ENCODE measurements at regions not wholly inside any gene's neighbourhood (a gene's known extent, or its start where the extent isn't known, plus 50 kb on each side); places are given as distances from the start of the nearest gene placed in this dataset.

GRCh38 chr5:42321785-42322184 is 101.5 kb upstream of the GHR start:
- Histone ChIP-seq H3K36me3 (ENCODE audit: control insufficient read depth in 4 of 4, insufficient read depth in 3 of 4, low read depth in 1 of 4, low read length in 3 of 4) (no peaks in the 10 kb centered on the region), H3K27me3 (ENCODE audit: control insufficient read depth in 4 of 4, insufficient read depth in 4 of 4, low read length in 3 of 4) (peaks cover 0 to 2% (median 0%) of the 10 kb centered on the region in 4 donors), H3K9ac (ENCODE audit: low read depth in 1 of 2, low read length in 2 of 2) (no peak overlapping the region), H3K4me1 (ENCODE audit: control insufficient read depth in 4 of 4, insufficient read depth in 4 of 4, low read length in 3 of 4) (no peaks in the 10 kb centered on the region), H3K27ac (ENCODE audit: low read depth in 1 of 2, low read length in 2 of 2) (no peak overlapping the region), H3K4me3 (ENCODE audit: low read depth in 1 of 3, low read length in 3 of 3) (no peak overlapping the region), H3K9me3 (ENCODE audit: control insufficient read depth in 4 of 4, low read length in 3 of 4) (peaks cover 0 to 4% (median under 1%) of the 10 kb centered on the region in 4 donors)
- TF ChIP-seq REST (IDR thresholded peaks at IDR 0.05) (no peak), JUND (IDR thresholded peaks at IDR 0.05) (no peak), SP1 (IDR thresholded peaks at IDR 0.05) (no peak), GABPA (IDR thresholded peaks at IDR 0.05 in 1 of 2, conservative IDR thresholded peaks at IDR 0.05 in 1 of 2) (no peak), ATF3 (IDR thresholded peaks at IDR 0.05) (no peak), EGR1 (IDR thresholded peaks at IDR 0.05; ENCODE audit: low read depth in 2 of 2) (no peak), HNF4G (IDR thresholded peaks at IDR 0.05) (no peak), NR2F2 (IDR thresholded peaks at IDR 0.05) (no peak), MAX (IDR thresholded peaks at IDR 0.05) (no peak), HNF4A (conservative IDR thresholded peaks at IDR 0.05) (no peak), CTCF (IDR thresholded peaks at IDR 0.05; ENCODE audit: low read depth, low read length, missing input control) (no peak), ZBTB33 (IDR thresholded peaks at IDR 0.05) (no peak), RXRA (IDR thresholded peaks at IDR 0.05) (no peak), YY1 (IDR thresholded peaks at IDR 0.05) (no peak), RAD21 (IDR thresholded peaks at IDR 0.05) (no peak), TAF1 (conservative IDR thresholded peaks at IDR 0.05) (no peak), FOXA1 (IDR thresholded peaks at IDR 0.05) (no peak), FOXA2 (IDR thresholded peaks at IDR 0.05) (no peak)
- DNase-seq (ENCODE audit: low spot score), result no peak
- WGBS, result 81% methylated on average over 1 of the region's 1 CpG

All from liver (tissue), 8 donors.